C4-2B (cell line): ENCODE measurements at regions not wholly inside any gene's neighbourhood (a gene's known extent, or its start where the extent isn't known, plus 50 kb on each side); places are given as distances from the start of the nearest gene placed in this dataset.

ENCODE experiments used
- CTCF ChIP-seq: fragments of 450-650 bp; conservative IDR thresholded peaks from 2 replicates; pipeline ENCODE4 v1.5.1; 2017; ENCODE audit warnings: mild to moderate bottlenecking
- ZFX ChIP-seq: fragments of 450-650 bp; IDR thresholded peaks from 2 replicates; pipeline ENCODE4 v1.6.1; 2017

GRCh38 chr13:91135376-91135775 lies 212.1 kb upstream of the MIR17HG start:
- no peak for TF ChIP-seq CTCF
- TF ChIP-seq ZFX, result no peak
